SK-N-SH (cell line): ENCODE measurements at regions not wholly inside any gene's neighbourhood (a gene's known extent, or its start where the extent isn't known, plus 50 kb on each side); places are given as distances from the start of the nearest gene placed in this dataset.

Experiments used
- CTCF ChIA-PET: fragments of 300-600, 350-600 bp; formaldehyde crosslinking; extraction: SDS; loops from one replicate; lab custom pipeline; 2021; lab: Yijun Ruan, JAX
- POLR2A ChIA-PET: fragments of 350-600 bp; sonication (Branson Sonifier 250); formaldehyde crosslinking; extraction: SDS; loops from one replicate; lab custom pipeline; 2020; ENCODE audit warnings: antibody characterized with exemption, inconsistent platforms; lab: Yijun Ruan, JAX
- DNase-seq: peaks from one replicate; pipeline ENCODE4 v3.0.0; 2012
- H2AFZ ChIP-seq: fragments of 200-600 bp; sonication (generic); 2 replicates; pipeline ENCODE4 v1.8.1; 2016; ENCODE audit warnings: antibody characterized with exemption, mild to moderate bottlenecking, low read depth
- H3F3A ChIP-seq: fragments of 200-600 bp; sonication (generic); replicated peaks from 2 replicates; pipeline ENCODE3; 2016; ENCODE audit warnings: antibody characterized with exemption, mild to moderate bottlenecking; ENCODE audit not compliant: insufficient read depth
- H3K27ac ChIP-seq, 2 experiments: fragments of 200-500 bp in 1 of 2; fragments of 200-600 bp in 1 of 2; sonication (Bioruptor generic) in 1 of 2; sonication (generic), shearing (Covaris generic) in 1 of 2; 2 replicates each; pipeline versions ENCODE4 v1.5.1 to v1.6.1; 2014 to 2016; ENCODE audit warnings: low read depth in 2 of 2, inconsistent platforms in 1 of 2, low read length in 1 of 2, mild to moderate bottlenecking in 1 of 2, mixed read lengths in 1 of 2
- H3K27me3 ChIP-seq: fragments of 200-600 bp; sonication (generic), shearing (Covaris generic); 2 replicates; pipeline ENCODE4 v1.6.1; 2016; ENCODE audit warnings: mixed run types; ENCODE audit not compliant: insufficient read depth
- H3K36me3 ChIP-seq, 2 experiments: fragments of 200-500 bp in 1 of 2; fragments of 200-600 bp in 1 of 2; sonication (Bioruptor generic) in 1 of 2; sonication (generic) in 1 of 2; replicated peaks in 1 of 2; 2 replicates each; pipeline versions ENCODE3 to v1.5.1; 2014 to 2016; ENCODE audit warnings: low read length in 1 of 2, mild to moderate bottlenecking in 1 of 2; ENCODE audit not compliant: insufficient read depth in 2 of 2, control insufficient read depth in 1 of 2
- H3K4me1 ChIP-seq, 2 experiments: fragments of 200-500 bp in 1 of 2; fragments of 200-600 bp in 1 of 2; sonication (Bioruptor generic) in 1 of 2; sonication (generic), shearing (Covaris generic) in 1 of 2; 2 replicates each; pipeline versions ENCODE4 v1.5.1 to v1.6.1; 2014 to 2016; ENCODE audit warnings: low read depth in 1 of 2, low read length in 1 of 2, mixed run types in 1 of 2; ENCODE audit not compliant: insufficient read depth in 2 of 2, control insufficient read depth in 1 of 2
- H3K4me2 ChIP-seq: fragments of 200-600 bp; sonication (generic), shearing (Covaris generic); 2 replicates; pipeline ENCODE4 v1.6.1; 2017; ENCODE audit warnings: mixed run types
- H3K4me3 ChIP-seq, 2 experiments: fragments of 200-500 bp in 1 of 2; fragments of 200-600 bp in 1 of 2; sonication (Bioruptor generic) in 1 of 2; sonication (generic), shearing (Covaris generic) in 1 of 2; 2 replicates each; pipeline versions ENCODE4 v1.5.1 to v1.8.1; 2014 to 2016; ENCODE audit warnings: low read depth in 2 of 2, inconsistent platforms in 1 of 2, low read length in 1 of 2, mild to moderate bottlenecking in 1 of 2, mixed read lengths in 1 of 2, moderate library complexity in 1 of 2
- H3K79me2 ChIP-seq: fragments of 200-600 bp; sonication (generic); 2 replicates; pipeline ENCODE4 v1.8.1; 2017; ENCODE audit warnings: mild to moderate bottlenecking; ENCODE audit not compliant: insufficient read depth
- H3K9ac ChIP-seq: fragments of 200-600 bp; sonication (generic); 2 replicates; pipeline ENCODE4 v1.6.1; 2017; ENCODE audit warnings: mixed run types
- H3K9me2 ChIP-seq: fragments of 200-600 bp; sonication (generic); 2 replicates; pipeline ENCODE4 v1.6.1; 2017; ENCODE audit warnings: mixed run types
- H3K9me3 ChIP-seq: fragments of 200-600 bp; sonication (generic); 2 replicates; pipeline ENCODE4 v1.6.1; 2017; ENCODE audit warnings: mixed run types, mild to moderate bottlenecking, moderate library complexity
- H4K20me1 ChIP-seq: fragments of 200-600 bp; sonication (generic); 2 replicates; pipeline ENCODE4 v1.6.1; 2017; ENCODE audit warnings: mild to moderate bottlenecking, mixed run types; ENCODE audit not compliant: insufficient read depth
- FOXJ3 ChIP-seq: sonication (generic); formaldehyde crosslinking; IDR thresholded peaks from 2 replicates; pipeline ENCODE4 v1.5.1; 2020; ENCODE audit warnings: mild to moderate bottlenecking, missing genetic modification reagents
- FOXM1 ChIP-seq: IDR thresholded peaks from 2 replicates; pipeline ENCODE4 v1.4.0; 2012; ENCODE audit warnings: low read depth, mild to moderate bottlenecking
- GABPA ChIP-seq: IDR thresholded peaks from 2 replicates; pipeline ENCODE4 v1.4.0; 2012; ENCODE audit warnings: low read depth, mild to moderate bottlenecking
- MXI1 ChIP-seq: IDR thresholded peaks from 2 replicates; pipeline ENCODE4 v1.6.1; 2012; ENCODE audit warnings: mild to moderate bottlenecking, low read depth, low read length, improper control_type of control experiment
- NRF1 ChIP-seq: IDR thresholded peaks from 2 replicates; pipeline ENCODE4 v1.6.1; 2012; ENCODE audit warnings: low read depth, mild to moderate bottlenecking, low read length
- RAD21 ChIP-seq: IDR thresholded peaks from 2 replicates; pipeline ENCODE4 v1.6.1; 2012; ENCODE audit warnings: mild to moderate bottlenecking, low read length
- SIN3A ChIP-seq: IDR thresholded peaks from 2 replicates; pipeline ENCODE4 v1.6.1; 2012; ENCODE audit warnings: low read depth, mild to moderate bottlenecking, low read length, moderate library complexity, borderline replicate concordance
- TAF1 ChIP-seq: IDR thresholded peaks from 2 replicates; pipeline ENCODE4 v1.6.1; 2012; ENCODE audit warnings: low read depth, mild to moderate bottlenecking, low read length, moderate library complexity, borderline replicate concordance
- WGBS: methylation state at CpG from one replicate; pipeline ENCODE4 v1.1.6; 2017; ENCODE audit warnings: low lambda C conversion rate; 5-methylcytosine and 5-hydroxymethylcytosine counted together
- TF ChIP-seq, protein P1 (sequence below): IDR thresholded peaks from 2 replicates; pipeline ENCODE4 v1.6.1; 2012; ENCODE audit warnings: mild to moderate bottlenecking, low read depth, low read length, moderate library complexity
- TF ChIP-seq, protein P2 (sequence below): fragments of 150-350 bp; IDR thresholded peaks from 2 replicates; pipeline ENCODE4 v1.6.1; 2017; ENCODE audit warnings: antibody characterized with exemption, low read length, low read depth, borderline replicate concordance
- TF ChIP-seq, protein P3 (sequence below): IDR thresholded peaks from 2 replicates; pipeline ENCODE4 v1.4.0; 2012; ENCODE audit warnings: low read depth, borderline replicate concordance

DNA sequence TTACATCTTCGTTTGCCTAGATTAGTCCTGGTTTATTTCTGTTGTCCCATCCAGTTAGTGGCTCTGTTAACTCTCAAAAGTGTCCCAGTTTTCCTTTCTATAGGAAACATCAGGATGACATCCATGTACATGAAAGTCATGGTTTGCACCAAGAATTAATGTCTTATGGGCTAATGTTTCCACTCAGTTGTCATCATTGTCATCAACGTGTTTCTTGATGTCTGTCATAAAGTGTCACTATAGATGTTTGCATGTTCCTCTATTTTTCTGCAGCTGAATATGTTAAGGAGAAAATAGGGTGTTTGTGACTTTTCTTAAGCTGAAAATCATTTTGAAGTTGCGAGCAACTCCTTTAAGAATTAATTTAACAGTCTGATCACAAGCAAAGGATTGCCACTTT lies 567.0 kb downstream of the TMEM114 start:
- no peak overlapping the region for H3K27ac ChIP-seq
- ChIA-PET CTCF (no interaction called here), POLR2A (no interaction called here)
- no peaks in the 10 kb centered on the region for H3K9me2 ChIP-seq
- no peak for DNase-seq
- no peaks in the 10 kb centered on the region for H3K79me2 ChIP-seq
- no peak overlapping the region for H2AFZ ChIP-seq
- H3K4me1 ChIP-seq: no peaks in the 10 kb centered on the region
- H4K20me1 ChIP-seq: no peaks in the 10 kb centered on the region
- no peaks in the 10 kb centered on the region for H3K27me3 ChIP-seq
- H3K9me3 ChIP-seq: peaks cover 7% of the 10 kb centered on the region; the same call in 1 of the 2 replicates
- H3F3A ChIP-seq: no peaks in the 10 kb centered on the region
- WGBS: 2% methylated on average over 3 of the region's 3 CpGs
- no peak overlapping the region for H3K4me2 ChIP-seq
- H3K9ac ChIP-seq: no peak overlapping the region
- no peaks in the 10 kb centered on the region for H3K36me3 ChIP-seq
- no peak overlapping the region for H3K4me3 ChIP-seq
- no peak for TF ChIP-seq FOXJ3
- TF ChIP-seq RAD21: no peak
- TF ChIP-seq SIN3A: no peak
- TF ChIP-seq, protein P1, sequence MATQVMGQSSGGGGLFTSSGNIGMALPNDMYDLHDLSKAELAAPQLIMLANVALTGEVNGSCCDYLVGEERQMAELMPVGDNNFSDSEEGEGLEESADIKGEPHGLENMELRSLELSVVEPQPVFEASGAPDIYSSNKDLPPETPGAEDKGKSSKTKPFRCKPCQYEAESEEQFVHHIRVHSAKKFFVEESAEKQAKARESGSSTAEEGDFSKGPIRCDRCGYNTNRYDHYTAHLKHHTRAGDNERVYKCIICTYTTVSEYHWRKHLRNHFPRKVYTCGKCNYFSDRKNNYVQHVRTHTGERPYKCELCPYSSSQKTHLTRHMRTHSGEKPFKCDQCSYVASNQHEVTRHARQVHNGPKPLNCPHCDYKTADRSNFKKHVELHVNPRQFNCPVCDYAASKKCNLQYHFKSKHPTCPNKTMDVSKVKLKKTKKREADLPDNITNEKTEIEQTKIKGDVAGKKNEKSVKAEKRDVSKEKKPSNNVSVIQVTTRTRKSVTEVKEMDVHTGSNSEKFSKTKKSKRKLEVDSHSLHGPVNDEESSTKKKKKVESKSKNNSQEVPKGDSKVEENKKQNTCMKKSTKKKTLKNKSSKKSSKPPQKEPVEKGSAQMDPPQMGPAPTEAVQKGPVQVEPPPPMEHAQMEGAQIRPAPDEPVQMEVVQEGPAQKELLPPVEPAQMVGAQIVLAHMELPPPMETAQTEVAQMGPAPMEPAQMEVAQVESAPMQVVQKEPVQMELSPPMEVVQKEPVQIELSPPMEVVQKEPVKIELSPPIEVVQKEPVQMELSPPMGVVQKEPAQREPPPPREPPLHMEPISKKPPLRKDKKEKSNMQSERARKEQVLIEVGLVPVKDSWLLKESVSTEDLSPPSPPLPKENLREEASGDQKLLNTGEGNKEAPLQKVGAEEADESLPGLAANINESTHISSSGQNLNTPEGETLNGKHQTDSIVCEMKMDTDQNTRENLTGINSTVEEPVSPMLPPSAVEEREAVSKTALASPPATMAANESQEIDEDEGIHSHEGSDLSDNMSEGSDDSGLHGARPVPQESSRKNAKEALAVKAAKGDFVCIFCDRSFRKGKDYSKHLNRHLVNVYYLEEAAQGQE: no peak
- TF ChIP-seq, protein P2, sequence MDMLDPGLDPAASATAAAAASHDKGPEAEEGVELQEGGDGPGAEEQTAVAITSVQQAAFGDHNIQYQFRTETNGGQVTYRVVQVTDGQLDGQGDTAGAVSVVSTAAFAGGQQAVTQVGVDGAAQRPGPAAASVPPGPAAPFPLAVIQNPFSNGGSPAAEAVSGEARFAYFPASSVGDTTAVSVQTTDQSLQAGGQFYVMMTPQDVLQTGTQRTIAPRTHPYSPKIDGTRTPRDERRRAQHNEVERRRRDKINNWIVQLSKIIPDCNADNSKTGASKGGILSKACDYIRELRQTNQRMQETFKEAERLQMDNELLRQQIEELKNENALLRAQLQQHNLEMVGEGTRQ: no peak
- TF ChIP-seq FOXM1: no peak
- no peak for TF ChIP-seq GABPA
- no peak for TF ChIP-seq NRF1
- TF ChIP-seq MXI1: no peak
- TF ChIP-seq, protein P3, sequence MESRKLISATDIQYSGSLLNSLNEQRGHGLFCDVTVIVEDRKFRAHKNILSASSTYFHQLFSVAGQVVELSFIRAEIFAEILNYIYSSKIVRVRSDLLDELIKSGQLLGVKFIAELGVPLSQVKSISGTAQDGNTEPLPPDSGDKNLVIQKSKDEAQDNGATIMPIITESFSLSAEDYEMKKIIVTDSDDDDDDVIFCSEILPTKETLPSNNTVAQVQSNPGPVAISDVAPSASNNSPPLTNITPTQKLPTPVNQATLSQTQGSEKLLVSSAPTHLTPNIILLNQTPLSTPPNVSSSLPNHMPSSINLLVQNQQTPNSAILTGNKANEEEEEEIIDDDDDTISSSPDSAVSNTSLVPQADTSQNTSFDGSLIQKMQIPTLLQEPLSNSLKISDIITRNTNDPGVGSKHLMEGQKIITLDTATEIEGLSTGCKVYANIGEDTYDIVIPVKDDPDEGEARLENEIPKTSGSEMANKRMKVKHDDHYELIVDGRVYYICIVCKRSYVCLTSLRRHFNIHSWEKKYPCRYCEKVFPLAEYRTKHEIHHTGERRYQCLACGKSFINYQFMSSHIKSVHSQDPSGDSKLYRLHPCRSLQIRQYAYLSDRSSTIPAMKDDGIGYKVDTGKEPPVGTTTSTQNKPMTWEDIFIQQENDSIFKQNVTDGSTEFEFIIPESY: no peak
- no peak for TF ChIP-seq TAF1
